Kidney glomerular epithelial cell (primary cell): ENCODE measurements at regions not wholly inside any gene's neighbourhood (a gene's known extent, or its start where the extent isn't known, plus 50 kb on each side); places are given as distances from the start of the nearest gene placed in this dataset.
A peak's percentile ranks its signal among the peaks of the same experiment; 100 is the strongest.

Source experiments
- DNase-seq: peaks from one replicate; lab custom pipeline; 2025; lab: John Stamatoyannopoulos, UW

DNA sequence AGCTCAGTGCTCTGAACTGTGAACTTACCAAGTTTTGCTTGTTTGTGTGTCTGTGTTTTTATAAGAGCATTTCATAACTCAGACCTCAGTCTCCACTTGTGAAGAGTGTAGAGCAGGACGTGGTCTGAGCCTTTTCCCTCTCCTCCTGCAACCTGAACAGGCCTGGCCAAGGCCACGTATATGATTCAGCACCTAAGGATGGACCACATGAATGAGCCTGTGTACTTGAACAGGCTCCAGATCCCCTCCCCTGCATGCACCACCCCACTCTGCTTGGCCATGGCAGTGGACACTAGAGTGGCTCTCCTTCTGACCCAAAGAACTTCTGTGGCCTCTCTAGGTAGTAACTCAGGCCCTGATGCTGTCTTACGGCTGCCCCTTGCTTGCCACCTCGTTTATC is 125.9 kb upstream of the FSTL4 start:
- peak; percentile 7 for DNase-seq

DNA sequence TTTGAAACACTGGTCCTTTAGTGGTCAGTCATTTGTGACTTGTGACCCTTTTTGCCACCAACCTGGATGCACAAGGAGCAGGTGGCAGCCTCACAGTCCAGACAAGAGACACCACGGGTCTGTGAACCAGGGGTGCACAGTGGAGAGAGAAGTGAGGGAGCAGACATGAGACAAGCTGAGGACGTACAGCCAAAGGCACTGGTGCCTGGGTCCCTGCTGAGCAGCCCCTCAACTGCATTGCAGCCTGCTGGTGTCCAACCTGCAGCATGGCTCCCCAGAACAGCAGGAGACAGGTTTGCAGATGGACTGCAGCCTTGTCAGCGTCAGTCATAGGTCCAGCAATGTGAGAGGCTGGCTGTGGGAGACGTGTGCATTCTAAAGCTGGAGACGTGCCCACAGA is 124.2 kb upstream of the FSTL4 start:
- no peak for DNase-seq

DNA sequence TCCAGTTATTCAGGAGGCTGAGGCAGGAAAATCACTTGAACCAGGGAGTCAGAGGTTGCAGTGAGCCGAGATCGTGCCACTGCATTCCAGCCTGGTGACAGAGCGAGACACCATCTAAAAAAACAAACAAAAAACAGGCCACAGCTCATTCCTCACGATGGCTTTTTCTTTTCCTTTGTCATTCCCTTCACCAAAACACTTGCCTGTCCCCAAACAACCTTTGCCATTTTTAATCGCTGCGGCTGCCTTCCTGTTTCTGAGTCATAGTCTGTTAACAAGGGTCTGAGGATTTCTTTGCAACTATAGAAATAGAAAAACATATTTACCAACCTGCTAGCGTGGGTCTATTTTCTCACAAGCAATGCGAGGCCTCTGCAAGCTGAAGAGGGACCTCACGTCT is 123.0 kb upstream of the FSTL4 start:
- DNase-seq: peak; percentile 2

DNA sequence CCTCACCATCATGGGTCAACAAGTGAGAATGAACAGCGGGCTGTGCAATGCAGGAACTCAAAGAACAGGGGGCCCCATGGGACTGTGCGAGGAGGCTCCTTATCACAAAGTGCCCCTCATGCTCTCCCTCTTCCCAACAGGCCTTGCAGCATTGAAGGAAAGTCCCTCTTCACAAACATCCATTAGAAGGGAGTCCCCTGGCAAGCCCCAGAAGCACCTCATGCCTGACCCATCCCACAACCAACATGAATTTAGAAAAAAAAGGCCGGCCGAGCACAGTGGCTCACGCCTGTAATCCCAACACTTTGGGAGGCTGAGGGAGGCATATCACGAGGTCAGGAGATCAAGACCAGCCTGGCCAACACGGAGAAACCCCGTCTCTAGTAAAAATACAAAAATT is 122.6 kb upstream of the FSTL4 start:
- DNase-seq: no peak

DNA sequence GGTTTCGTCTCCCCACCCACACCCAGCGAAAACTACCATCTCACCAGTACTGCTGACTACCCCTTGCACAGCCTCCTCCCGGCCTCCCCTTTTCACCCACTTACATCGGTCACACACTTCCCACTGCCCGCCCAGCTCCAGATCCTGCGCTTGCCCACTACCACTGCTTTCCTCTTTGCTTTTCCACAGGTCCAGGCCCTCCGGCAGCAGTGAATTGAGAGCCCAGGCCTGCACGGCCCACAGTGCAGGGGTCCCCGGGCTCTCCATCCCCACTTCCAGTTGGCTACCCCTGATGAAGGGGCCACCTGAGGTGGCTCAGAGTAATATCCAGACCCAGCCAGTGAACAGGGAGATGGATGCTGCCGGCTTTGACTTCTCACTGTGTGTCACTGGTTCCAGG is 120.2 kb upstream of the FSTL4 start:
- DNase-seq: no peak

DNA sequence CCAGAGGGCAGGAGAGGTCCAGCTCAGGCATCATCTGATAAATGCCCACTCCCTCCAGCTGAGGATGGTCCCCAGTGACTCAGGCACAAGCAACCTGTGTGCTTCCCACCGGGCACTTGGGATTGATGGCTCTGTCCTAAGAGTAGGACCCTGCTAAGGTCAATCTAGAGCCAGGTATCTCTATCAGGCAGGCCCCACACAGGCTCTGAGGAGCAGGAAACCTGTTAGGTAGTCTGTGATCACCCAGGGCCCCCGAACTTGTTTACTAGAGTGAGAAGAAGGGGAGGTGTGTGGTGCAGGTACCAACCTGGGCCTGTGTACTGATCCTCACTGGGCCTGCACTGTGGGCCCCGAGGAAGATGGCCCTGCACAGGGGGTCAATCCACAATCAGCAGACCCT is 119.6 kb upstream of the FSTL4 start:
- DNase-seq: no peak

DNA sequence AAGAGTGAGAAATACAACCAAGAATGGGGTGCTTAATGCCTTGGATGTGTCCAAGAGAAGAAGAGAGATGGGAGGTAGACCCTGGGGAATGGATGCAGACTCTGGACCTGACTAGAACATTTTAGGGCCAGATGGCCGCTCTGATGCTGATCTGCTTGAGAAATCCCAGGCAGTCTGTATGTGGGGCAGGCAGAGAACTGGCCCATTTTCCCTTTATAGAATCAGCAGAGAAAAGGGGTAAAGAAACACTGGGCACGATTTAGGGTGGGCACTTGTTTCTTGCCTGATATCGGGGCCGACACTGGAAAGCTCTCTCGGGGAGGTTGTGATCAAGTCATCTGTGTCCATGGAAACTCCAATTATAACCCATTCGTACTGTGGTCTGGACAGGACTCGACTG is 118.5 kb upstream of the FSTL4 start:
- DNase-seq: no peak

DNA sequence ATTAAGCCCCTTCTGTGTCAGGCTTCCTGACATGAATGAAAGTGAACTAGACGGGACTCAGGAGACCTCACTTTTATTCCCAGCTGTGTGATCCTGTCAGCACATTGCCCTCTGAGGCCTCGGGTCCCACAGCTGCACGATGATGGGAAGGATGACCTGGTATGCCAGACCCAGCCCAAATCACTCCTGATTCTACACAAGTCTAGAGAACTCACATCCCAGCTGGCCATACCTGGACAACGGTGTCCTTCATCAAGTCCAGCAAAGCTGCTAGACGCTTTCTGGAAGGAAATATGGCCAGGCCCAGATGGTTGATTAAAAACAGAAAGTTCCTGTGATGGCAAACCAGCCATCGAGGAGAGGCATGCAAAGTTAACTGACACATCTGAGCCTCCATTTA is 118.0 kb upstream of the FSTL4 start:
- no peak for DNase-seq

DNA sequence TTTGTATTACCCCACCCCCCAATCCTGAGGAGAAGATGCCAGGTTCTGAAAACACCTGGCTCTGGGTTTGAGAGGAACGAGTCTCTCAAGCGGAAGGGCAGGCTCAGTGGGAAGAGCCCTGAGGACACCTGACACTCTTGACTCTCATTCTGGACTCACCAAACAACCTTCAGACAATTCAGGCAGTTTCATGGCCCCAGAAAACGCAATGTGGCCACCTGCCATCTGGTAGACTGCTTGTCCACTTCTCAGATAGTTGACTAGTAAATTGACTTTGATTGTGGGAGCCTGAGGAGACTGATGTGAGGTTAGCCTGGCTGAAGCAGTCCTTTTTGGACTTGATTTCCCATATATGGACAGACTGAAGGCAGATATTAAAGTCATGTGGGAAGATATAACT is 117.5 kb upstream of the FSTL4 start:
- DNase-seq: no peak

DNA sequence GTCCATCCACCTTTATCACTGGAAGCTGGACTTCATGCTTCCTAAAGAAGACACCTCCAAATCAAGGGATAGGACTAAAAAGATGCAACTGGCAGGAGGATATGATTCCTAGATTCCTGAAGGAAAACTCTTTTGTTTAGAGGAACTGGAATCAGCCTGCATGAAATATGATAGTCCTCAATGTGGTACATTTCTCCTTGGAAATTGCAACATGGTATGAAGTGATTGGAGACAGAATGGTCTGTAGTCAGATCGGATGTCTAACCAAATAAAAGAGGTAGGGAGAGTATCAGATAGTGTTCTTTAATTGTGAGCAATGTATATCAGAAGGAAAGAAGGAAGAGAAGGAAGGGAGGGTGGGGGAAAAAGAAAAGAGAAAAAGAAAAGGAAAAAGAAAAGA is 116.1 kb upstream of the FSTL4 start:
- DNase-seq: no peak

DNA sequence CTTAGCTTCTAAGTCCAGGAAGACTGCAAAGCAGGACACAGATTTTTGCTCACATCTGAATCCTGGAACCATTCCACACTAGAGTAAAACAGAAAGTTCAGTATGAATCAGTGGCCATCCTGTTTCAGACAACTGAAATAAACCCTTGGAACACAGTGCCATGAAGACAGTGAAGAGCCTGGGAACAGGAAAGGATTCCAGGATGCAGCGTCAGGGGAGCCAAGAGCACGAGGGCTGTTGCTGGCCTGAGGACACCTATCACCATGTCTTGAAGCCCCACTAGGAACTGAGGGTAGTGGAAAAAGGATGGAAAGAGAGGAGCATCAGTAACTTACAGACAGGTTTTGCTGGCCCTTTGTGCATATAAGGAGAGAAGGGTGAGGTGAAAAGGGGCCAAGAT is 115.3 kb upstream of the FSTL4 start:
- DNase-seq: no peak

DNA sequence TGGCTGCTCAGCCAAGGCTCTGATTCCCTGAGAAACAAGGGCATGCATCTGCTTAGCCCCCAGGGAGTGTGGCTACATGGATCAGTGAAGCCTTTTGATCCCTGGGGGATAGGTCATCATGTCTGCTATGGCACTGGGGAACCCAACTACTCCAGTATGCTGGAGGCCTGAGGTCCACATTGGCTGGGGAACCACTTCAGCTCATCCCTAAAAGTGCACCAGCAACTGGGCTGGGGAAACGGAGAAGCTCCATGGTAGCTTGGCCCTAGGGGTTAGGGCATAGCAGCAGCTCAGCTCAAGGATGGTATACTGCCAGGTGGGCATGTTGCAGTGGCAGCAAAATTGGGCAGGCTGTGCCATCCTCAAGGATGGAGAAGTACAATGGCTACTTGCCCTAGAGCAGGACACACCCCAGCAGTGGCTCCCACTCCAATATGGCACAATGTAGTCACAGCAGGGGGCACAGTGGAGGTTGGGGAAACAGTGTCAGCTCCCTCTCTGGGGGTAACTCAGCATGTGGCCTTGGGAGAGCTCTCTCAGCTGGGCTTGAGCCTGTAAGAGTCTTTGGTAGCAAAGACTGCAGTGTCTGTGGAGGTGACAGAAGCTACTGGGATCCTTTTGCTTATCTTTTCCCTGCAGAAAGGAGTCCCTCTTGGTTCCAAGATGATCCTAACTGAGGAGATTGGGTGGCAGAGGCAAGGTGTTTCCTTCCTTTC is 111.5 kb upstream of the FSTL4 start:
- no peak for DNase-seq

DNA sequence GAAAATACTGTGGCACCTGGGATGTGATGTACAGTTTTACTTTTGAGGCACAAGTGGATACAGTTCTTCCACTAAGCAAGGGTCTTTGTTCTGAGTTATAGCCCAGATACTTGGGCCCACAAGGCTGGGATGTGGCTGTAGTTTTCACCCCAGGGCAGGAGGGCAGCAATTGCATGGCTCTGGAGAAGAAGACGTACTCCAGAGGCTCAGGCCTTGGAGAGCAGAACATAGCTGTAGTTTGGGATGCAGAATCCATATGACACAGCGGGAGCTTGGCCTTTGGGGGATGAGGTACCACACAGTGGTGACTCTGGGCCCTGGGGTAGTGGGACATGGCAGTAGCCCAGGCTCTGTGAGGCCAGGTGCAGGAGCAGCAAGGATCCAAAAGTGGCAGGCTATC is 110.8 kb upstream of the FSTL4 start:
- DNase-seq: no peak

DNA sequence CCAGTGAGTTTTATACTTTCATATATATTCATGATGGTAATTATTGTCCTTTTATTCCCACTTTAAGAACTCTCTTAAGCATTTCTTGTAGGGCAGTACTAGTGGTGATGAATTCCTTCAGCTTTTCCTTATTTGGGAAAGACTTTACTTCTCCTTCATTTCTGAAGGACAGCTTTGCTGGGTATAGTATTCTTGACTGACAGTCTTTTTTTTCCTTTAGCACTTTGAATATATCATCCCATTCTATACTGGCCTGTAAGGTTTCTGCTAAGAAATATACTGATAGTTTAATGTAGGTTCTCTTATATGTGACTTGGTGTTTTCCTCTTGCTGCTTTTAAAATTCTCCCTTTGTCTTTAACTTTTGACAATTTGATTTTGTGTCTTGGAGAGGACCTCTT is 109.0 kb upstream of the FSTL4 start:
- DNase-seq: no peak

DNA sequence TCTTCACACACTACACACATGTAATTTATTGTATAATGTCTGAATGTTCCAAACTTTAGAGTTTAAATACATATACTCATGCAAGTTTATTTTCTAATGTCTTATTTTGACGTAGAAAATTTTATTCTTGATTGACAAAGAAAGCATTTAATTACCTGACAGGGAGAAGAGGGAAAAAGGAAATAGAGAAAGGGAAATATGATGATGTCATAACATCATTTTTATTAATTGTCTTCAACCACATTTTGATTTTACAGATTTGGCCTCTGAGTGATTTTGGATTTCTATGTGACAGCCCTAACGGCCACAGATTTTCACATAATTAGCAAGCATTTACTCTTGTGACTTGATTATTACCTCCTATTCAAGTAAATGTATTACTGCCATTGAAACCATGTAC is 106.1 kb upstream of the FSTL4 start:
- DNase-seq: no peak

DNA sequence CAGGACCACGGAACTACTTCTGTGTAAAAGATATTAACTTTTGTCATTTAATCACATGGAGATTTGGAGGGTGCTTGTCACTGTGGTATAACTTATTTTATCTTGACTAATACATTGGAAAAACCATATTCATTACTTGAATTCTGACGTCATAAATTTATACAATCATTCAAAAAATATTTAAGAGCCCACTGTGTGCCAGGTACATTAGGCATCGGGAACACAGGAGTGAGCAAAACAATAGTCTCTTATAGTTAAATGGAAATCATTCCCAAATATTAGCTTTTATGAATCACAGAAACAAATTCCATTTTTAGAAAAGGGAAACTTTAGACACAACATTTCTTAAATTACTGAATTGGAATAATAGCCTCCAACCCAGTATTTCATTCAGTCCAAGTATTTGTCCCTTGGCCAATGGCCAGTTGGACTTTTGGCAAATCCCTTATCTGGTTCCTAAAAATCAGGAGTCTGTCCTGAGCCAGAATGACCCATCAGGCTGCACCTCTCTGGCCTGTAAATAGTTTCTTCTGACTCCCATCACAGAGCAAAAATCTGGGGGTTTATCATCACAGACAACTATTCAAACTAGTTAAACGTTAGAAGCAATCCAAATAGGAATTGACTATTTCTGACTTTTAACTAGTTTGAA is 104.3 kb upstream of the FSTL4 start:
- no peak for DNase-seq

DNA sequence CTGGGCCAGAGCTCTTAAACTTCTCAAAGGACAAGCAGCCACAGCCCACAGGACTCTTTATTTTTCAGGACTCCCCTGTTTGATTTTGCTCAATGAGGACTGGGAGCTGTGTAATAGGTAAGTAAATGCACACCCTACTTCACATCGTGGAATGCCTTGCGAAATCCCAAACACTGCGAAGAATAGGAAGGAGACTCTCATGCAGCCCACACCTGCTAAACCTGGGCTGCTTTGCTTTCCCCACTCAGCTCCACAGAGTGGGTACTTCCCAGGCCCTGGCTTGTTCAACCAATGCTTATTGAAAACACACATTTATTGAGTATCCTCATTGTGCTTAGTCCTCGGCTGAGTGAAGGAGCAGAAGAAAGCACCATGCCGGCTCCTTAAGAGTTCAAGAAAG is 103.3 kb upstream of the FSTL4 start:
- DNase-seq: no peak

DNA sequence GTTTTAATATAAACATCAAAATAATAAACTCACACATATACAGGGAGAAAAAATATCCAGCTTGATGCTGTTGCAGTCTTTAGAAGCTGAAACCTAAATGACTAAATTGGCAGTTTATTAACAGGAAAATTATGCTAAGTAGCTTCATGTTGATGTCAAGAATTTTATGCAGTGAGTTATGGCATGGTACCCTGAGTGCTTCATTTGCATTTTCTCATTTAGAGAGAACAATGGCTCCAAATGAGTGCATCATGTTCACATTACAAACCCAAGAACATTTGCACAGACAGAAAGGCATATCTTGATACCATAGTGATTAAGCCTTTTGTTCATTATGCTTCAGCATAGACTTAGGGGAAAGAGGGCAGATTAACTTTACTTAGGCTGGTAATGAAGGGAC is 102.9 kb upstream of the FSTL4 start:
- DNase-seq: no peak

DNA sequence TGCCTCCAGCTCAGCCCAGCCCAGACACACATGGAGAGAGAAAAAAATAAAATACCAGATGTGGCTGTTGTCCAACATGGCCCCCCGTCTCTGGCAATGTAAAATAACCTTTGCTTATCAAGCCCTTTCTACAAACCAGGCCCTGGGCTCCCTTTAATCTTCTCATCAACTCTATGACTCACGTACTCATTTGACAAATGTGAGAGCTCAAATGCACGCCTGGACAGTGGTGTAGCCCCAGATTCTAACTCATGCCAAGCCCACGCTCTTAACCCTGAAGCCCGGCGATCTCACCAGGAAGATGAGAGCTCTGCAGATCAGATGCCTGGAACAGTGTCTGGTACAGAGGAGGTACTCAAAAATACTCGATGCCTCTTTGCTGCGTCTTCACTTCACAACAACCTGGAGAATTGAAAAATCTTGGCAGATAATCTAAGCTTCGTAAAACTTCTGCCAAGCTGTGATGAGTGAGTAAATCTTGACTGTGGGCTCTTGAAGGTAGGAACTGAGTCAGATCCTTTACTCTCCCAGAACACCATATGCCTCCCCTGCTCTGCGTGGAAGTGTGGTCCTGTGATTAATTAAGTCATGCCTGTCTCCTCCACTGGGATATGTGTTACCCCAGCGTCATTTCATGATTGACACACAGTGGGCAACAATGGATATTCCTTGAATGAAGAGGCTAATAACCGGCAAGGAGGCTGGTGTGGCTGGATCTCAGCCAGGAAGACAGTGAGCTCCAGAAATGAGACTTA is 102.0 kb upstream of the FSTL4 start:
- no peak for DNase-seq

DNA sequence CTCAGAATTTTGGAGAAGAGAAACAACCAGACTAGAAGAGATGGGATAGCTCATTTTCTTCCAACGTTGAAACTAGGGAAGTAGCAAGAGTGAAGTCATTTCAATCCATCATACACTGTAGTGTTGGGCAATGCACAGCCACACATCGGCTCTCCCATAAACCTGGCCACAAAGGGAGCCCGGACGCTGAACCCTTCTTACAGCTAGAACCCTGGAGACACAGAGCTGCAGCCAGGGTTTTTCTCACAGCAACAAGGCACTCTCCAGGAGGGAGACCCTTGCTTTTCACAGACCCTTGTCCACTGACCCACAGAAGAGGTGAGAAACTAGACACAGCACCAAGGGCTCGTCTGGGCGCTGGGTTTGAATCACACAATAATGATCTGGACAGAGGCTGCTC is 101.4 kb upstream of the FSTL4 start:
- DNase-seq: no peak

DNA sequence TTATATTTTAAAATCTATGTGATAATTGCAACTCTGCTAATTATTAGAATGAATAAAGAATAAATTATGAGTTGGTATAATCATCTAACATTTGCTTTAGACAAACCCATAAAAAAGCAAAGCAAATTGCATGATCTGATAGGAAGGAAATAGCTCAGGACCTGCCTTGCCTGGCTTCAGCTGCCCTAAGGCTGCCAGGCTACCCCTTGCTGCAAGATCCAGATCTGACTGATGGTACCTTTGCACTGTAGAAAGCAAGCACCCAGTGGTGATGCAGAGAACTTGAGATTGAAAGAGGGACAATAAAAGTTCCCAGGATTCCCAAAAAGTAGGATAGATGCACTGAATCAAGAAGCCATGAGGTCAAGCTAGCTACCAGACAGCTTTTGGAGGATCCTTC is 100.9 kb upstream of the FSTL4 start:
- DNase-seq: no peak

DNA sequence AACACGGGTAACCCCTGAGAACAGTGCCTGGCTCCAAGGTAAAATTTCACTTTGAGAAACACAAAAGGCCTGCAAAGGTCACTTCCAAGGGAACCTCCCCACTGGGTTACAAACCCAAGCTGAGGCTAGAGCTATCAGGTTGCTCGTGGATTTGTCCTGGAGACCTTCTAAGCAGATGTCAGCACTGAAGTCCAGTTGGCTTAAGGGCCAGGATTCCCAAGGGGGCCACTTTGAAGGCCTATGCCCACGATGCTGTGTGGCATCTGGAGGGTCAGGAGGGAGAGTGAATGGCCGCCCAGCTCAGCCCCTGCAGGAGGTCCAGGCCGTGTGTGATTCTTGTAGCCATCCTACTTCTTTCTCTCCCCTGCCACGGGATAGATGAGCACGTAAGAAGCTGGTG is 100.2 kb upstream of the FSTL4 start:
- DNase-seq: no peak

DNA sequence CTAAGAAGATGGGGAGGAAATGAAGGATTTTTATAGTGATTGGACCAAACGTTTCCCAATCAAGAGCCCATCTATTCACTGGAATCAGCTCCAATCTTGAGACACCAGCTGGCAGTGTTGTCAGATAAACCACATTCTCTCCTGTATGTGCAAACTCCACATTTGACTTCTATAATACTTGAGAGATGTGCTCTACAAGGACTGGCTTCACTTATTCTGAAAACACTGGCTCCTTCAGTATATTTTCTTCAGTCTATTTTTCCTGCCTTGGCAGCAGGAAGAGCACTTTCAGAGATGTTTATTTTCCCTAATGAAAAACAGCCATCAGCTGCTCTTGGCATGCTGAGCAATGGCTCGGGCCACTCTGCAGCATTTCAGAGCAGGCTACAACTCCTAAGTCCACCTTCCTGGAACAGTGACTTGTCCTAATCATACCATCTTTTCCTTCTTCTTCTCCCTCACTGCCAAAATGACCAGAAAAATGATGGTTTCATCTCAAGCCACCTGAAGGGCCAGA is 96.9 kb upstream of the FSTL4 start:
- no peak for DNase-seq
